GM12878 (cell line): ENCODE measurements at regions not wholly inside any gene's neighbourhood (a gene's known extent, or its start where the extent isn't known, plus 50 kb on each side); places are given as distances from the start of the nearest gene placed in this dataset.

Experiments
- ATAC-seq: fragments of 200-7000 bp; cut with Tn5 transposase; 3 replicates; pipeline ENCODE4 v1.9.1; 2020; ENCODE audit warnings: mild to moderate bottlenecking, moderate library complexity
- BruUV-seq: library from RNA; stranded (reverse); fragments of 400-500 nt; replicated peaks from 2 replicates; lab custom pipeline; 2021; lab: Mats Ljungman, UMichigan
- CTCF ChIA-PET: fragments of 300-600 bp; sonication (Branson Sonifier 250); formaldehyde crosslinking; extraction: SDS; loops from one replicate; lab custom pipeline; 2021; ENCODE audit warnings: inconsistent platforms; lab: Yijun Ruan, JAX
- POLR2A ChIA-PET: fragments of 350-600 bp; formaldehyde crosslinking; extraction: SDS; loops from one replicate; lab custom pipeline; 2021; ENCODE audit warnings: inconsistent platforms; lab: Charles Lee
- RAD21 ChIA-PET: fragments of 300-600 bp; sonication (Branson Sonifier 250); formaldehyde crosslinking; loops from one replicate; lab custom pipeline; 2023; ENCODE audit warnings: antibody characterized with exemption; ENCODE audit not compliant: unreplicated experiment; lab: Charles Lee
- SMC1A ChIA-PET: fragments of 300-600 bp; sonication (Branson Sonifier 250); formaldehyde crosslinking; loops from one replicate; lab custom pipeline; 2023; ENCODE audit not compliant: unreplicated experiment, uncharacterized antibody; lab: Charles Lee
- DNase-seq: peaks from one replicate; pipeline ENCODE4 v3.0.0-alpha.2; 2011; ENCODE audit warnings: low read depth, low spot score
- FAIRE-seq: peaks from 3 replicates; lab custom pipeline; 2011; peaks lifted over from hg19 to GRCh38; lab: Jason Lieb, UNC
- H2AFZ ChIP-seq: 2 replicates; pipeline ENCODE4 v1.6.0; 2011; ENCODE audit warnings: low read depth, low read length, control low read depth; ENCODE audit not compliant: control insufficient read depth
- H3K27ac ChIP-seq: 2 replicates; pipeline ENCODE4 v1.5.1; 2011; ENCODE audit warnings: control low read depth; ENCODE audit not compliant: control insufficient read depth, insufficient read depth
- H3K27me3 ChIP-seq, 2 experiments: replicated peaks in 1 of 2; 2 replicates each; pipeline versions ENCODE4 v1.6.0 to v1.6.1; 2011; ENCODE audit warnings: low read length in 1 of 2; ENCODE audit not compliant: control insufficient read depth in 2 of 2, insufficient read depth in 2 of 2
- H3K36me3 ChIP-seq, 2 experiments: 2 replicates each; pipeline ENCODE4 v1.5.1; 2011; ENCODE audit warnings: low read length in 1 of 2; ENCODE audit not compliant: control insufficient read depth in 2 of 2, insufficient read depth in 2 of 2
- H3K4me1 ChIP-seq: 2 replicates; pipeline ENCODE4 v1.6.1; 2011; ENCODE audit warnings: mild to moderate bottlenecking, low read length, moderate library complexity, mixed read lengths; ENCODE audit not compliant: control insufficient read depth, insufficient read depth
- H3K4me2 ChIP-seq: 2 replicates; pipeline ENCODE4 v1.6.0; 2011; ENCODE audit warnings: control low read depth; ENCODE audit not compliant: control insufficient read depth, insufficient read depth
- H3K4me3 ChIP-seq: fragments of 200-600 bp; sonication (generic); 2 replicates; pipeline ENCODE4 v1.5.1; 2016
- H3K79me2 ChIP-seq: 2 replicates; pipeline ENCODE4 v1.6.0; 2011; ENCODE audit warnings: low read length; ENCODE audit not compliant: control insufficient read depth, insufficient read depth
- H3K9ac ChIP-seq: 2 replicates; pipeline ENCODE4 v1.8.0; 2011; ENCODE audit warnings: low read length, control low read depth, mixed read lengths; ENCODE audit not compliant: control insufficient read depth, insufficient read depth
- H3K9me3 ChIP-seq: replicated peaks from 3 replicates; pipeline ENCODE4 v1.5.1; 2011; ENCODE audit warnings: mild to moderate bottlenecking, low read length; ENCODE audit not compliant: control insufficient read depth, insufficient read depth
- H4K20me1 ChIP-seq: 2 replicates; pipeline ENCODE4 v1.6.0; 2011; ENCODE audit not compliant: control insufficient read depth, insufficient read depth
- BRCA1 ChIP-seq: IDR thresholded peaks from 2 replicates; pipeline ENCODE4 v1.6.1; 2011; ENCODE audit warnings: low read depth, low read length, improper control_type of control experiment
- IRF4 ChIP-seq: IDR thresholded peaks from 2 replicates; pipeline ENCODE4 v1.6.1; 2011; ENCODE audit warnings: low read depth, low read length
- KDM1A ChIP-seq: fragments of 200-600 bp; sonication (generic); IDR thresholded peaks from 2 replicates; pipeline ENCODE4 v1.6.1; 2016; ENCODE audit warnings: borderline replicate concordance
- POLR2AphosphoS5 ChIP-seq: IDR thresholded peaks from 2 replicates; pipeline ENCODE4 v1.6.1; 2011; ENCODE audit warnings: mild to moderate bottlenecking, low read length, inconsistent platforms
- RB1 ChIP-seq: fragments of 450-650 bp; formaldehyde crosslinking; IDR thresholded peaks from 2 replicates; pipeline ENCODE4 v1.6.1; 2017; ENCODE audit warnings: mild to moderate bottlenecking, borderline replicate concordance
- RFX5 ChIP-seq: IDR thresholded peaks from 2 replicates; pipeline ENCODE4 v1.6.1; 2011; ENCODE audit warnings: low read depth, low read length, improper control_type of control experiment
- SRF ChIP-seq, 2 experiments: IDR thresholded peaks; 2 replicates each; pipeline ENCODE4 v1.6.1; 2011; ENCODE audit warnings: low read depth in 2 of 2, low read length in 2 of 2, mild to moderate bottlenecking in 1 of 2, moderate library complexity in 1 of 2
- TBL1XR1 ChIP-seq: IDR thresholded peaks from 2 replicates; pipeline ENCODE4 v1.6.1; 2012; ENCODE audit warnings: low read depth, low read length, improper control_type of control experiment
- TCF3 ChIP-seq: IDR thresholded peaks from 2 replicates; pipeline ENCODE4 v1.6.1; 2012; ENCODE audit warnings: low read depth, mild to moderate bottlenecking, low read length, borderline replicate concordance; ENCODE audit not compliant: insufficient read depth
- WRNIP1 ChIP-seq: IDR thresholded peaks from 2 replicates; pipeline ENCODE4 v1.6.1; 2011; ENCODE audit warnings: low read depth, low read length, improper control_type of control experiment, borderline replicate concordance
- ZNF622 ChIP-seq: fragments of 450-650 bp; IDR thresholded peaks from 2 replicates; pipeline ENCODE4 v1.6.1; 2017; ENCODE audit warnings: mild to moderate bottlenecking, inconsistent platforms
- WGBS: methylation state at CpG from one replicate; pipeline ENCODE4 v1.1.6; 2016; ENCODE audit warnings: low lambda C conversion rate; ENCODE audit not compliant: insufficient replicate concordance, insufficient coverage; ENCODE audit errors: missing lambda C conversion rate; 5-methylcytosine and 5-hydroxymethylcytosine counted together
- in situ Hi-C: fragments of 300-500 bp; cut with MboI; formaldehyde crosslinking; loops from 9 replicates; pipeline ENCODE4 v1.14.3; 2018; ENCODE audit warnings: mixed read lengths
- intact Hi-C: fragments of 100-400 bp; cut with micrococcal nuclease; formaldehyde crosslinking; loops from one replicate; pipeline ENCODE4 v1.14.2; 2022; ENCODE audit not compliant: unreplicated experiment
- TF ChIP-seq, protein P1 (sequence below): fragments of 450-650 bp; formaldehyde crosslinking; IDR thresholded peaks from 2 replicates; pipeline ENCODE4 v1.4.0; 2022; ENCODE audit warnings: mild to moderate bottlenecking, moderate library complexity
- TF ChIP-seq, protein P2 (sequence below): fragments of 450-650 bp; IDR thresholded peaks from 2 replicates; pipeline ENCODE4 v1.6.1; 2016; ENCODE audit warnings: mild to moderate bottlenecking, moderate library complexity, borderline replicate concordance
- TF ChIP-seq, protein P3 (sequence below): fragments of 450-650 bp; IDR thresholded peaks from 2 replicates; pipeline ENCODE4 v1.6.1; 2018; ENCODE audit warnings: borderline replicate concordance, mild to moderate bottlenecking; ENCODE audit not compliant: partially characterized antibody
- TF ChIP-seq, protein P4 (sequence below): IDR thresholded peaks from 2 replicates; pipeline ENCODE4 v1.6.1; 2011; ENCODE audit warnings: low read depth, mild to moderate bottlenecking, low read length, moderate library complexity, borderline replicate concordance; ENCODE audit errors: extremely low read depth

DNA sequence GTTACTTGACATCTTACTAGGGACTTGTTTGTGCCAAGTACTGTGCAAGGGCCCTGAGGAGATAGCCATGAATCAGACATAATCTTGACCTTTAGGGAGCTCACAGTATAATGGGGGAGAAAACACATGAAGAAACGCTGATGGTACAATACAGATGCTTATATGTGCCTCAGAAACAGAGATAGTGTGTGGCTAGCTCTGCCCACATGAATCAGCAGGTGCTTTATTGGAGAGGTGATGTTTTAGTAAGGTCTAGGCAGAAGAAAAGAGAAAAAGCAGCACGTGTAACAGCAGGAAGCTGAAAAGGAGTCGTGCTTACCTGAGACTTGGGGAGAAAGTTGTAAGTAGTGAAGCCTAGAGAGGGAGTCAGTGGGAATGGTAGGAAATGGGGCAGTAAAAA, 60.6 kb upstream of the LMO4 start:
- no peaks in the 10 kb centered on the region for H4K20me1 ChIP-seq
- ATAC-seq (no peak), DNase-seq (no peak), FAIRE-seq (no peak)
- 0% methylated on average over 3 of the region's 3 CpGs for WGBS
- H3K4me1 ChIP-seq, result no peaks in the 10 kb centered on the region
- H3K27ac ChIP-seq, result no peak overlapping the region
- RAD21 ChIA-PET, result no interaction called here
- SMC1A ChIA-PET, result no interaction called here
- POLR2A ChIA-PET, result no interaction called here
- CTCF ChIA-PET, result no interaction called here
- no TSS peak for BruUV-seq
- H3K4me3 ChIP-seq, result no peak overlapping the region
- intact Hi-C loops (no loop called here), in situ Hi-C loops (no loop called here)
- no peak overlapping the region for H2AFZ ChIP-seq
- H3K36me3 ChIP-seq, result no peaks in the 10 kb centered on the region
- H3K9me3 ChIP-seq, result no peaks in the 10 kb centered on the region
- peaks cover 2% of the 10 kb centered on the region in 2 experiments; a peak in 1 of 4 replicates for H3K27me3 ChIP-seq
- no peak overlapping the region for H3K4me2 ChIP-seq
- no peaks in the 10 kb centered on the region for H3K79me2 ChIP-seq
- no peak overlapping the region for H3K9ac ChIP-seq
- TF ChIP-seq KDM1A (no peak), TBL1XR1 (no peak), BRCA1 (no peak), IRF4 (no peak), TCF3 (no peak), SRF (IDR thresholded peaks at IDR 0.05; ENCODE audit: low read depth in 2 of 2, low read length in 2 of 2) (no peak), RB1 (no peak), RFX5 (no peak), WRNIP1 (no peak), POLR2AphosphoS5 (no peak), ZNF622 (no peak)
- TF ChIP-seq, protein P1, sequence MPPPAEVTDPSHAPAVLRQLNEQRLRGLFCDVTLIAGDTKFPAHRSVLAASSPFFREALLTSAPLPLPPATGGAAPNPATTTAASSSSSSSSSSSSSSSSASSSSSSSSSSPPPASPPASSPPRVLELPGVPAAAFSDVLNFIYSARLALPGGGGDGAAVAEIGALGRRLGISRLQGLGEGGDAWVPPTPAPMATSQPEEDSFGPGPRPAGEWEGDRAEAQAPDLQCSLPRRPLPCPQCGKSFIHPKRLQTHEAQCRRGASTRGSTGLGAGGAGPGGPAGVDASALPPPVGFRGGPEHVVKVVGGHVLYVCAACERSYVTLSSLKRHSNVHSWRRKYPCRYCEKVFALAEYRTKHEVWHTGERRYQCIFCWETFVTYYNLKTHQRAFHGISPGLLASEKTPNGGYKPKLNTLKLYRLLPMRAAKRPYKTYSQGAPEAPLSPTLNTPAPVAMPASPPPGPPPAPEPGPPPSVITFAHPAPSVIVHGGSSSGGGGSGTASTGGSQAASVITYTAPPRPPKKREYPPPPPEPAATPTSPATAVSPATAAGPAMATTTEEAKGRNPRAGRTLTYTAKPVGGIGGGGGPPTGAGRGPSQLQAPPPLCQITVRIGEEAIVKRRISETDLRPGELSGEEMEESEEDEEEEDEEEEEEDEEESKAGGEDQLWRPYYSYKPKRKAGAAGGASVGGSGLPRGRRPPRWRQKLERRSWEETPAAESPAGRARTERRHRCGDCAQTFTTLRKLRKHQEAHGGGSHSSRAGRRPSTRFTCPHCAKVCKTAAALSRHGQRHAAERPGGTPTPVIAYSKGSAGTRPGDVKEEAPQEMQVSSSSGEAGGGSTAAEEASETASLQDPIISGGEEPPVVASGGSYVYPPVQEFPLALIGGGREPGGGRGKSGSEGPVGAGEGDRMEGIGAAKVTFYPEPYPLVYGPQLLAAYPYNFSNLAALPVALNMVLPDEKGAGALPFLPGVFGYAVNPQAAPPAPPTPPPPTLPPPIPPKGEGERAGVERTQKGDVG (CRISPR knock-in tag), result no peak
- TF ChIP-seq, protein P2, sequence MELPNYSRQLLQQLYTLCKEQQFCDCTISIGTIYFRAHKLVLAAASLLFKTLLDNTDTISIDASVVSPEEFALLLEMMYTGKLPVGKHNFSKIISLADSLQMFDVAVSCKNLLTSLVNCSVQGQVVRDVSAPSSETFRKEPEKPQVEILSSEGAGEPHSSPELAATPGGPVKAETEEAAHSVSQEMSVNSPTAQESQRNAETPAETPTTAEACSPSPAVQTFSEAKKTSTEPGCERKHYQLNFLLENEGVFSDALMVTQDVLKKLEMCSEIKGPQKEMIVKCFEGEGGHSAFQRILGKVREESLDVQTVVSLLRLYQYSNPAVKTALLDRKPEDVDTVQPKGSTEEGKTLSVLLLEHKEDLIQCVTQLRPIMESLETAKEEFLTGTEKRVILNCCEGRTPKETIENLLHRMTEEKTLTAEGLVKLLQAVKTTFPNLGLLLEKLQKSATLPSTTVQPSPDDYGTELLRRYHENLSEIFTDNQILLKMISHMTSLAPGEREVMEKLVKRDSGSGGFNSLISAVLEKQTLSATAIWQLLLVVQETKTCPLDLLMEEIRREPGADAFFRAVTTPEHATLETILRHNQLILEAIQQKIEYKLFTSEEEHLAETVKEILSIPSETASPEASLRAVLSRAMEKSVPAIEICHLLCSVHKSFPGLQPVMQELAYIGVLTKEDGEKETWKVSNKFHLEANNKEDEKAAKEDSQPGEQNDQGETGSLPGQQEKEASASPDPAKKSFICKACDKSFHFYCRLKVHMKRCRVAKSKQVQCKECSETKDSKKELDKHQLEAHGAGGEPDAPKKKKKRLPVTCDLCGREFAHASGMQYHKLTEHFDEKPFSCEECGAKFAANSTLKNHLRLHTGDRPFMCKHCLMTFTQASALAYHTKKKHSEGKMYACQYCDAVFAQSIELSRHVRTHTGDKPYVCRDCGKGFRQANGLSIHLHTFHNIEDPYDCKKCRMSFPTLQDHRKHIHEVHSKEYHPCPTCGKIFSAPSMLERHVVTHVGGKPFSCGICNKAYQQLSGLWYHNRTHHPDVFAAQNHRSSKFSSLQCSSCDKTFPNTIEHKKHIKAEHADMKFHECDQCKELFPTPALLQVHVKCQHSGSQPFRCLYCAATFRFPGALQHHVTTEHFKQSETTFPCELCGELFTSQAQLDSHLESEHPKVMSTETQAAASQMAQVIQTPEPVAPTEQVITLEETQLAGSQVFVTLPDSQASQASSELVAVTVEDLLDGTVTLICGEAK, result no peak
- TF ChIP-seq, protein P3, sequence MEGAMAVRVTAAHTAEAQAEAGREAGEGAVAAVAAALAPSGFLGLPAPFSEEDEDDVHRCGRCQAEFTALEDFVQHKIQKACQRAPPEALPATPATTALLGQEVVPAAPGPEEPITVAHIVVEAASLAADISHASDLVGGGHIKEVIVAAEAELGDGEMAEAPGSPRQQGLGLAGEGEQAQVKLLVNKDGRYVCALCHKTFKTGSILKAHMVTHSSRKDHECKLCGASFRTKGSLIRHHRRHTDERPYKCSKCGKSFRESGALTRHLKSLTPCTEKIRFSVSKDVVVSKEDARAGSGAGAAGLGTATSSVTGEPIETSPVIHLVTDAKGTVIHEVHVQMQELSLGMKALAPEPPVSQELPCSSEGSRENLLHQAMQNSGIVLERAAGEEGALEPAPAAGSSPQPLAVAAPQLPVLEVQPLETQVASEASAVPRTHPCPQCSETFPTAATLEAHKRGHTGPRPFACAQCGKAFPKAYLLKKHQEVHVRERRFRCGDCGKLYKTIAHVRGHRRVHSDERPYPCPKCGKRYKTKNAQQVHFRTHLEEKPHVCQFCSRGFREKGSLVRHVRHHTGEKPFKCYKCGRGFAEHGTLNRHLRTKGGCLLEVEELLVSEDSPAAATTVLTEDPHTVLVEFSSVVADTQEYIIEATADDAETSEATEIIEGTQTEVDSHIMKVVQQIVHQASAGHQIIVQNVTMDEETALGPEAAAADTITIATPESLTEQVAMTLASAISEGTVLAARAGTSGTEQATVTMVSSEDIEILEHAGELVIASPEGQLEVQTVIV, result no peak
- TF ChIP-seq, protein P4, sequence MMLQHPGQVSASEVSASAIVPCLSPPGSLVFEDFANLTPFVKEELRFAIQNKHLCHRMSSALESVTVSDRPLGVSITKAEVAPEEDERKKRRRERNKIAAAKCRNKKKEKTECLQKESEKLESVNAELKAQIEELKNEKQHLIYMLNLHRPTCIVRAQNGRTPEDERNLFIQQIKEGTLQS, result no peak
